ENCODE measurements at regions not wholly inside any gene's neighbourhood (a gene's known extent, or its start where the extent isn't known, plus 50 kb on each side); places are given as distances from the start of the nearest gene placed in this dataset.

GRCh38 chr13:37945651-37946575 is 76.3 kb upstream of the TRPC4 start:
- H3K36me3 Mint-ChIP-seq = no peaks in the 10 kb centered on the region
- DNase-seq (ENCODE audit: low spot score in 2 of 2) (no peak), ATAC-seq (no peak)
- no peak overlapping the region for H3K4me3 Mint-ChIP-seq
- H3K27ac Mint-ChIP-seq = no peak overlapping the region
- peaks cover 17% of the 10 kb centered on the region for H3K9me3 Mint-ChIP-seq
- H3K4me1 Mint-ChIP-seq = no peaks in the 10 kb centered on the region

- Mint-ChIP-seq H3K27ac (no peak overlapping the region), H3K9me3 (peaks cover 19% of the 10 kb centered on the region), H3K4me1 (no peaks in the 10 kb centered on the region), H3K4me3 (no peak overlapping the region), H3K36me3 (no peaks in the 10 kb centered on the region)
- DNase-seq (ENCODE audit: low spot score in 2 of 2) (no peak), ATAC-seq (no peak)
These were observed 75.4 kb upstream of the TRPC4 start for GRCh38 chr13:37944869-37945442.

DNA sequence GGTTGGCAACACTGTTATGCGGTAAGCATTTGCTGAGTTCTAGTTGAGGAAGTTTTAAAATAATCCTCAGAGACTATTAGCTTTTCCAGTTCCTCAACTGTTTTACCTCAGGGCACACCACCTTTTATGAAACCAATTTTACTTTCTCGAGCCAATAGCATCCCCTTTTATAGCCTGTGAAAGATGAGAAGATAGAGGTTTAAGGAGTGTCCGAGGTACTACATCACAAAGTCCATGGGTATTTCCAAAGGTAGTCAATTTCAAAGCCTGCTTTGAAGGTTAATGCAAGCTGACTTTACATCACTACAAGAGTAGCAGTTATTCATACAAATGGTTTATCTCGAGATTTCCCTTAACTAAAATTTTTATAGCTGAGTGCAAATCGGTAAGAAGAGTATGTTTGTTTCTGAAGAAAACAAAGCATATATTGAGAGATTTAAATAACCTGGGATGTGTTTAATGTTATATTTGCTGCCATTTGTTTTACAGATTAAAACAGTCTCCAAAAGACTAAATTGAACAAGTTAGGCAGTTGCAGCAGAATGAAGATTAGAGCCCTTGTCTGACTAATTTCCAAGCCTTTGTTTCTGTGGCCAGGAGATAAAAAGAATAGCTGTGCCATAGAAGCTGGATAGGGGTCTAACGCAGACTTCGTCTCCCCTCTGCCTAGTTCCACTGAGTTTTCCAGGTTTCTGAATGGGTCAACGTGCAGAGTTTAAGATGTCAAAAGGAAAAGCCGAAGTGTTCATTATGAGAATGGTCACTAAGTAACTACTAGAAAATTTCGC is 74.7 kb upstream of the TRPC4 start:
- Mint-ChIP-seq H3K36me3 (no peaks in the 10 kb centered on the region), H3K4me3 (no peak overlapping the region), H3K4me1 (no peaks in the 10 kb centered on the region), H3K27ac (no peak overlapping the region), H3K9me3 (peaks cover 21% of the 10 kb centered on the region)
- DNase-seq (ENCODE audit: low spot score in 2 of 2) = no peak
- ATAC-seq = no peak

- Mint-ChIP-seq H3K27ac (no peak overlapping the region), H3K4me3 (no peak overlapping the region), H3K4me1 (no peaks in the 10 kb centered on the region), H3K9me3 (peaks cover 17% of the 10 kb centered on the region), H3K36me3 (no peaks in the 10 kb centered on the region)
- ATAC-seq = no peak
- DNase-seq (ENCODE audit: low spot score in 2 of 2) = no peak
These were observed 73.4 kb upstream of the TRPC4 start for GRCh38 chr13:37942929-37943328.

DNA sequence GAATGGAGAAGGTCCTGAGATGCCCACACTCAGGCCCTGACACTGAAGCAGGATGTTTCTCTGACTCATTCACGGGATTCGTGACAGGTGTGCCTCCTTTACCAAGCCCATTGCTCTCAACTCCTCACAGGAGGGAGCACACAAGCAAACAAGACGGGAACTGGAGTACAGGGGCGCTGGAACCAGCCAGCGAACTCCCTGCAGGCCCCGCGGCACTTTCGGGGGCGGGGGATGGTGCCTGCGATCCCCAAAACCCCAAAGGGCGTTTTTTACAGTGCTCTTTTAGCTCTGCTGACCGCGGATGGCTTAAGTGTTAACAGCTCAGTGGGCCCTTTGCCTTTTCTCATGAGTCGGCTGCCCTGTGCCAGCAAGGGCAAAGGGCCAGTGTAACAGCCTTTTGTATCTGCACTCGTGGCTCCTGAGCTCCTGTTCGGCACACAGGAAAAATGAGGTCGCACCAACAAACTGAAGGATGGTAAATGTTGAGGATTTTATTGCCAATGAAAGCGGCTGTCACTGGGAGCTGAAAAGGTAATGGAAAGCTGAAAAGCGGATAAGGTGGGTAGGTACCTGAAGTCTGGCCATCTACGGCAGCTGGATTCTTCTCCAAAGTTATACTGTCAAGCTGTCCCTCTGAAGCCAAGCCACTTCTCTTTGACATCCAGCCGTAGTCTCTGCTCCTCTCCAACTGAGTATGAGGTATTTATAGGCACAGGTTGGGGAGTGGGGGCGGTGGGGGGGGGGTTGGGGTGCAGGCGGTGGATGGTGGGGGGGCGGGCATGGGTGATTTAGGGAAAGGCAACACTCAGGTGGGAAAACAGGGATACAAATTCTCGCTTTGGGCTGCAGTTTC is 65.0 kb upstream of the TRPC4 start:
- Mint-ChIP-seq H3K27ac (no peak overlapping the region), H3K9me3 (peaks cover 19% of the 10 kb centered on the region), H3K4me1 (no peaks in the 10 kb centered on the region), H3K36me3 (no peaks in the 10 kb centered on the region), H3K4me3 (no peak overlapping the region)
- no peak for DNase-seq (ENCODE audit: low spot score in 2 of 2)
- no peak for ATAC-seq

DNA sequence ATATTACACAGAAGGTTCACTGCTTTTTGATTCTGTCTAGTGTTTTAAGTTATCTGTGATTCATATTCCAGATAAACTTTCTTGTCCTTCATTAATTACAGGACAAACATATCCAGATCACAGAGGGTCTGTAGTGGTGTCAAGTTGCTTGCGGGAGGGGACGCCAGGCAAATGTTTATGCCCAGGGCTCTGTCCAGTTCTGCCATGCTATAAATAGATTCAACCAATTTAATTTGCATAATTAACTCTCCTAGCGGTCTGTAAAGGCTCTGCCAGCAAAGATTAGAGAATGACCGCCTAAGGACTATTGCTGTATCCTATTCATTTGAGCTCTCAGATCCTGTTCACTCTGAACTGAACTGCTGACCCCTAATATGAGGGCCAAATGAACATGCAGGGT is 59.7 kb upstream of the TRPC4 start:
- H3K27ac Mint-ChIP-seq = no peak overlapping the region
- no peaks in the 10 kb centered on the region for H3K36me3 Mint-ChIP-seq
- ATAC-seq (no peak), DNase-seq (ENCODE audit: low spot score in 2 of 2) (no peak)
- no peak overlapping the region for H3K4me3 Mint-ChIP-seq
- H3K4me1 Mint-ChIP-seq = no peaks in the 10 kb centered on the region
- peaks cover 10% of the 10 kb centered on the region for H3K9me3 Mint-ChIP-seq

GRCh38 chr13:37927561-37927960 is 58.0 kb upstream of the TRPC4 start:
- ATAC-seq (no peak), DNase-seq (ENCODE audit: low spot score in 2 of 2) (no peak)
- no peaks in the 10 kb centered on the region for H3K36me3 Mint-ChIP-seq
- H3K9me3 Mint-ChIP-seq = peaks cover 8% of the 10 kb centered on the region
- H3K4me1 Mint-ChIP-seq = no peaks in the 10 kb centered on the region
- H3K4me3 Mint-ChIP-seq = no peak overlapping the region
- H3K27ac Mint-ChIP-seq = no peak overlapping the region

- Mint-ChIP-seq H3K4me3 (no peak overlapping the region), H3K36me3 (no peaks in the 10 kb centered on the region), H3K4me1 (no peaks in the 10 kb centered on the region), H3K27ac (no peak overlapping the region), H3K9me3 (peaks cover 6% of the 10 kb centered on the region)
- ATAC-seq (no peak), DNase-seq (ENCODE audit: low spot score in 2 of 2) (no peak)
These were observed 56.4 kb upstream of the TRPC4 start for GRCh38 chr13:37925878-37926473.

DNA sequence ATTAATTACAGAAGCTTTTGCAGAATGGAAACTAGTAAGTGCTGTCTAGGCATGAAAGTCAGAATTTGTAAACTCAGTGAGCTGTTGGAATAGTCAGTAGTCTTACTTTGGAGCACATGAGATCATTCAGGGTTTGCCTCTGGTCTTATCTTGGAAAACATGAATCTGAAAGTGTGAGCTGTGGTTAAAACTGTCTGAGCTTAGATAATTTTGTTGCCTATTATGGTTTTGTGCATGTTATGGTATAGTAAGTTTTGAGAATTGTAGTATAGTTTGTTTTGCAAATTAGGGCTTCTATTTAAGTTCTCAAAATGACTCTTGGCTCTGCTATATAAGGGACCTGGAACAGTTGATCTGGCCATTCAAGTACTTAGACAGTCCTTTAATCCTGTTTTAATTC is 53.7 kb upstream of the TRPC4 start:
- Mint-ChIP-seq H3K36me3 (no peaks in the 10 kb centered on the region), H3K4me3 (no peak overlapping the region), H3K4me1 (no peaks in the 10 kb centered on the region), H3K27ac (no peak overlapping the region), H3K9me3 (peaks cover 3% of the 10 kb centered on the region)
- ATAC-seq (no peak), DNase-seq (ENCODE audit: low spot score in 2 of 2) (no peak)

DNA sequence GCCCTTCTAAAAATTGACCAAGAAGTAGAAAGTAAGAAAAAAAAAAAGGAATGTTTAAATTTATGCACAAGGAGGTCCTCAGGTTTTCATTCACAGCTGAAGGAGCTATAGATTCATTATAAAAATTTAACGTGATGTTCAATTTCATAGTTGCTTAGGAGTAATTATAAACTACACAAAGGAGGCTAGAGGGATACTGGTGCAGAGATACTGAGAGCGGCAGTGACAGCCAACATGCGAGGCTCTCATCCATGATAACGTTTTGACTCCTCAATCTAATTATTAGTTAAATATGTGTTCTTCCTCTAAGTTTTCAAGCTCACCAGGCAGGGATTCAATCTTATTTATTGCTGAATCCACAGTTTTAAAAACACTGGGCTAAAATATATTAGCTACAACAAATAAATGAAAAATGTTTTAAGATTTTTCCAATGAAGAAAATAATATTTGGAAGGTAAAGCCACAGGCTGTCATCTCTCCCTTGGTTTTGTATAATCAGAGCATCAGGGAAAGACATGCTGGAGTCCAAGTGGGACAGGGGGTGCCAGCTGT is 49.8 kb upstream of the TRPC4 start:
- Mint-ChIP-seq H3K9me3 (peaks cover 3% of the 10 kb centered on the region), H3K4me3 (no peak overlapping the region), H3K36me3 (no peaks in the 10 kb centered on the region), H3K4me1 (no peaks in the 10 kb centered on the region), H3K27ac (no peak overlapping the region)
- DNase-seq (ENCODE audit: low spot score in 2 of 2) (no peak), ATAC-seq (no peak)
